Endothelial cell of umbilical vein (primary cell): ENCODE measurements at regions not wholly inside any gene's neighbourhood (a gene's known extent, or its start where the extent isn't known, plus 50 kb on each side); places are given as distances from the start of the nearest gene placed in this dataset.

Source experiments
- CTCF ChIP-seq, 2 donors: IDR thresholded peaks; 1 replicate in 1 of 2; 2 replicates in 1 of 2; pipeline ENCODE4 v1.5.1; 2011; ENCODE audit warnings: low read length in 2 of 2, mild to moderate bottlenecking in 2 of 2, moderate library complexity in 2 of 2, control low read depth in 1 of 2, inconsistent platforms in 1 of 2, low read depth in 1 of 2; ENCODE audit not compliant: insufficient read depth in 1 of 2; ENCODE audit errors: extremely low read depth in 1 of 2
- EZH2 ChIP-seq: IDR thresholded peaks from 2 replicates; pipeline ENCODE4 v1.6.1; 2012; ENCODE audit warnings: borderline replicate concordance, low read depth, mild to moderate bottlenecking, moderate library complexity, low read length, inconsistent platforms; ENCODE audit not compliant: severe bottlenecking
- FOS ChIP-seq: IDR thresholded peaks from 2 replicates; pipeline ENCODE4 v1.6.1; 2011; ENCODE audit warnings: mild to moderate bottlenecking, low read length, moderate library complexity, borderline replicate concordance; ENCODE audit not compliant: insufficient read depth
- GATA2 ChIP-seq: IDR thresholded peaks from 2 replicates; pipeline ENCODE4 v1.7.0; 2011; ENCODE audit warnings: low read depth, mild to moderate bottlenecking, moderate library complexity, mixed read lengths, low read length; ENCODE audit not compliant: insufficient read length, insufficient read depth
- JUN ChIP-seq: IDR thresholded peaks from 2 replicates; pipeline ENCODE4 v1.6.1; 2011; ENCODE audit warnings: borderline replicate concordance, low read depth; ENCODE audit not compliant: insufficient read length, insufficient read depth
- MAX ChIP-seq: IDR thresholded peaks from 2 replicates; pipeline ENCODE4 v1.6.1; 2011; ENCODE audit not compliant: insufficient read depth, insufficient read length
- MYC ChIP-seq: IDR thresholded peaks from one replicate; pipeline ENCODE4 v1.6.1; 2011; ENCODE audit warnings: mild to moderate bottlenecking, low read depth, low read length
- POLR2A ChIP-seq: IDR thresholded peaks from 2 replicates; pipeline ENCODE4 v1.6.1; 2012; ENCODE audit warnings: low read depth, mild to moderate bottlenecking, control low read depth, low read length
- POLR2AphosphoS5 ChIP-seq: IDR thresholded peaks from 2 replicates; pipeline ENCODE4 v1.6.1; 2012; ENCODE audit warnings: low read depth, mild to moderate bottlenecking, control low read depth, low read length, moderate library complexity; ENCODE audit not compliant: insufficient read depth

- TF ChIP-seq CTCF (IDR thresholded peaks at IDR 0.05; ENCODE audit: extremely low read depth in 1 of 2, insufficient read depth in 1 of 2, low read depth in 1 of 2, low read length in 2 of 2) (no peak), EZH2 (no peak), POLR2AphosphoS5 (no peak), POLR2A (no peak), FOS (no peak), JUN (no peak), MAX (no peak), MYC (no peak), GATA2 (no peak)
Measured at GRCh38 chr3:145882436-145882835, 278.5 kb downstream of the PLOD2 start.
